GM18517 (cell line): ENCODE measurements at regions not wholly inside any gene's neighbourhood (a gene's known extent, or its start where the extent isn't known, plus 50 kb on each side); places are given as distances from the start of the nearest gene placed in this dataset.

Source experiments
- ATAC-seq: cut with Tn5 transposase; IDR thresholded peaks from one replicate; pipeline ENCODE4 v1.9.1; 2021; ENCODE audit warnings: mild to moderate bottlenecking, moderate library complexity; ENCODE audit not compliant: unreplicated experiment

GRCh38 chr6:139430899-139431601 lies 56.6 kb upstream of the CITED2 start:
- no peak for ATAC-seq

GRCh38 chr6:139429580-139430145 lies 55.2 kb upstream of the CITED2 start:
- no peak for ATAC-seq

DNA sequence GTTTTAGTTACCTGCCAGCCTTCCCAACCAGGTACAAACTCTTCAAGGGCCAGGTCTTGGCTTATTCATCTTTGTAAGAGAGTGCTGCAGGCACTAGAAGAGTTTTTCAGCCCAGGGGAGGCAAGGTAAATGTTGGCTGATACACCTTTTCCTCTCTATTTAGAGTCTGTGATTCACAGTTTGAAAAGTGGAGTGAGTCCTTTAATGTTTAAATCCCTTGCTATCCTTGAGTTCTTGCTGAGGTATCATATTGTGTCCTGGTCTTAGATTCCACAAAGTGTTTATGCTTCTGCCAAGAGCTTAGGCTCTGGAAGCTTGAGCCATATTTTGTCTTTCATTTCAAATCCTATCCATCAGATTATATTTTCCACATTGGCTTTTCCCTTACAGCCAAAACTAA lies 52.8 kb upstream of the CITED2 start:
- ATAC-seq: no peak

GRCh38 chr6:139426795-139427194 lies 52.3 kb upstream of the CITED2 start:
- no peak for ATAC-seq

- no peak for ATAC-seq
These were observed 51.3 kb upstream of the CITED2 start for GRCh38 chr6:139425780-139426179.

- no peak for ATAC-seq
These were observed 49.7 kb upstream of the CITED2 start for GRCh38 chr6:139423971-139424667.
